ENCODE measurements at regions not wholly inside any gene's neighbourhood (a gene's known extent, or its start where the extent isn't known, plus 50 kb on each side); places are given as distances from the start of the nearest gene placed in this dataset.

DNA sequence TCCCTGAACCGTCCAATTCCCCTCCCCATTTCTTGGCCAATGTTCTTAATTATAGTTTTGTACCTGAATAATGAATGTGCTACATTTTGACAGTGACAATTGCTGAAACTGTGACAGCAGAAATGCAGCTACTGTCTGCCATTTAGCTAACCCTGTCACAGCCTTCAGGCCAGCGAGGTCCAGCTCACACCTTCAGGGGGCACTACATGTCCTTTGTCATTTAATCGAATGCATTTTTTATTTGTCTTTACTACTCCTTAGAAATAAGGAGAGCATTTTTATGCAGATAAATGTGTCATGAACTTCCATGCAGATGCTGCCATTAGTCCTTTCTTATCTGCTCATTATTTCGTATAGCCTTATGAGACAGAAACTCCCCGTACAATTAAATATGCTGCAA, 159.9 kb downstream of the MZT1 start:
- no peak overlapping the region for H3K27ac ChIP-seq
- no peaks in the 10 kb centered on the region for H3K36me3 ChIP-seq
- Mint-ChIP-seq H3K36me3 (no peaks in the 10 kb centered on the region), H3K4me1 (peaks cover 2% of the 10 kb centered on the region), H3K27ac (no peak overlapping the region), H3K9me3 (no peaks in the 10 kb centered on the region), H3K4me3 (no peak overlapping the region), H3K27me3 (ENCODE audit: insufficient read depth, low read depth) (no peaks in the 10 kb centered on the region)
- no peak overlapping the region for H3K9ac ChIP-seq
- H3K4me1 ChIP-seq: peaks cover 5% of the 10 kb centered on the region
- no peak overlapping the region for H2AFZ ChIP-seq (replicated peaks)
- no peaks in the 10 kb centered on the region for H4K20me1 ChIP-seq (ENCODE audit: low read depth)
- H3K79me2 ChIP-seq (ENCODE audit: low read depth): no peaks in the 10 kb centered on the region
- TF ChIP-seq EZH2 (IDR thresholded peaks at IDR 0.05) (no peak), EZH2phosphoT487 (IDR thresholded peaks at IDR 0.05) (no peak)
- TF ChIP-seq, protein P1, sequence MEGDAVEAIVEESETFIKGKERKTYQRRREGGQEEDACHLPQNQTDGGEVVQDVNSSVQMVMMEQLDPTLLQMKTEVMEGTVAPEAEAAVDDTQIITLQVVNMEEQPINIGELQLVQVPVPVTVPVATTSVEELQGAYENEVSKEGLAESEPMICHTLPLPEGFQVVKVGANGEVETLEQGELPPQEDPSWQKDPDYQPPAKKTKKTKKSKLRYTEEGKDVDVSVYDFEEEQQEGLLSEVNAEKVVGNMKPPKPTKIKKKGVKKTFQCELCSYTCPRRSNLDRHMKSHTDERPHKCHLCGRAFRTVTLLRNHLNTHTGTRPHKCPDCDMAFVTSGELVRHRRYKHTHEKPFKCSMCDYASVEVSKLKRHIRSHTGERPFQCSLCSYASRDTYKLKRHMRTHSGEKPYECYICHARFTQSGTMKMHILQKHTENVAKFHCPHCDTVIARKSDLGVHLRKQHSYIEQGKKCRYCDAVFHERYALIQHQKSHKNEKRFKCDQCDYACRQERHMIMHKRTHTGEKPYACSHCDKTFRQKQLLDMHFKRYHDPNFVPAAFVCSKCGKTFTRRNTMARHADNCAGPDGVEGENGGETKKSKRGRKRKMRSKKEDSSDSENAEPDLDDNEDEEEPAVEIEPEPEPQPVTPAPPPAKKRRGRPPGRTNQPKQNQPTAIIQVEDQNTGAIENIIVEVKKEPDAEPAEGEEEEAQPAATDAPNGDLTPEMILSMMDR (IDR thresholded peaks at IDR 0.05): peak; percentile 31
- H3K9me3 ChIP-seq (ENCODE audit: low read depth): no peaks in the 10 kb centered on the region
- no peak overlapping the region for H3K4me3 ChIP-seq
- no peak for DNase-seq (ENCODE audit: low spot score)
- no peaks in the 10 kb centered on the region for H3F3A ChIP-seq (ENCODE audit: low read depth)
- H3K27me3 ChIP-seq: no peaks in the 10 kb centered on the region
- H3K4me2 ChIP-seq: no peak overlapping the region

- no peaks in the 10 kb centered on the region for H3K36me3 ChIP-seq
- DNase-seq (ENCODE audit: low spot score): no peak
- Mint-ChIP-seq H3K9me3 (no peaks in the 10 kb centered on the region), H3K36me3 (no peaks in the 10 kb centered on the region), H3K27ac (no peak overlapping the region), H3K4me1 (peaks cover 1% of the 10 kb centered on the region), H3K4me3 (no peak overlapping the region), H3K27me3 (ENCODE audit: insufficient read depth, low read depth) (no peaks in the 10 kb centered on the region)
- H3K4me1 ChIP-seq: peaks cover 3% of the 10 kb centered on the region
- no peak overlapping the region for H3K4me2 ChIP-seq
- no peaks in the 10 kb centered on the region for H3F3A ChIP-seq (ENCODE audit: low read depth)
- TF ChIP-seq EZH2 (IDR thresholded peaks at IDR 0.05): no peak
- no peak for TF ChIP-seq EZH2phosphoT487 (IDR thresholded peaks at IDR 0.05)
- TF ChIP-seq, protein P1 (IDR thresholded peaks at IDR 0.05): no peak
- H3K9me3 ChIP-seq (ENCODE audit: low read depth): no peaks in the 10 kb centered on the region
- no peak overlapping the region for H3K27ac ChIP-seq
- no peak overlapping the region for H2AFZ ChIP-seq (replicated peaks)
- no peak overlapping the region for H3K4me3 ChIP-seq
- H4K20me1 ChIP-seq (ENCODE audit: low read depth): no peaks in the 10 kb centered on the region
- no peaks in the 10 kb centered on the region for H3K79me2 ChIP-seq (ENCODE audit: low read depth)
- no peak overlapping the region for H3K9ac ChIP-seq
- H3K27me3 ChIP-seq: no peaks in the 10 kb centered on the region
Measured at GRCh38 chr13:72566526-72566925, 160.9 kb downstream of the MZT1 start.

GRCh38 chr13:72565893-72566292, 161.5 kb downstream of the MZT1 start:
- Histone ChIP-seq H2AFZ (replicated peaks) (no peak overlapping the region), H3K79me2 (ENCODE audit: low read depth) (no peaks in the 10 kb centered on the region), H4K20me1 (ENCODE audit: low read depth) (no peaks in the 10 kb centered on the region), H3K27me3 (no peaks in the 10 kb centered on the region), H3K4me3 (no peak overlapping the region), H3K4me2 (no peak overlapping the region), H3K9me3 (ENCODE audit: low read depth) (no peaks in the 10 kb centered on the region), H3K27ac (no peak overlapping the region), H3K4me1 (no peaks in the 10 kb centered on the region), H3K9ac (no peak overlapping the region), H3F3A (ENCODE audit: low read depth) (no peaks in the 10 kb centered on the region), H3K36me3 (no peaks in the 10 kb centered on the region)
- no peaks in the 10 kb centered on the region for H3K36me3 Mint-ChIP-seq
- no peak overlapping the region for H3K4me3 Mint-ChIP-seq
- no peak for TF ChIP-seq EZH2phosphoT487 (IDR thresholded peaks at IDR 0.05)
- TF ChIP-seq, protein P1 (IDR thresholded peaks at IDR 0.05): peak; percentile 90
- no peaks in the 10 kb centered on the region for H3K27me3 Mint-ChIP-seq (ENCODE audit: insufficient read depth, low read depth)
- no peaks in the 10 kb centered on the region for H3K9me3 Mint-ChIP-seq
- DNase-seq (ENCODE audit: low spot score): peak; percentile 65
- no peaks in the 10 kb centered on the region for H3K4me1 Mint-ChIP-seq
- no peak overlapping the region for H3K27ac Mint-ChIP-seq

GRCh38 chr13:72562686-72563085, 164.7 kb downstream of the MZT1 start:
- no peaks in the 10 kb centered on the region for H4K20me1 ChIP-seq (ENCODE audit: low read depth)
- TF ChIP-seq, protein P1 (IDR thresholded peaks at IDR 0.05): no peak
- TF ChIP-seq EZH2phosphoT487 (IDR thresholded peaks at IDR 0.05): no peak
- no peak for TF ChIP-seq EZH2 (IDR thresholded peaks at IDR 0.05)

More at GRCh38 chr13:72562686-72563085, 164.7 kb downstream of the MZT1 start:
- Histone ChIP-seq H2AFZ (replicated peaks) (no peak overlapping the region), H3K27me3 (no peaks in the 10 kb centered on the region), H3K4me2 (no peak overlapping the region), H3K9ac (no peak overlapping the region), H3K9me3 (ENCODE audit: low read depth) (no peaks in the 10 kb centered on the region), H3K4me3 (no peak overlapping the region), H3K36me3 (no peaks in the 10 kb centered on the region), H3K79me2 (ENCODE audit: low read depth) (no peaks in the 10 kb centered on the region), H3K27ac (no peak overlapping the region), H3K4me1 (no peaks in the 10 kb centered on the region), H3F3A (ENCODE audit: low read depth) (no peaks in the 10 kb centered on the region)
- DNase-seq (ENCODE audit: low spot score): no peak
- H3K4me3 Mint-ChIP-seq: no peak overlapping the region
- no peaks in the 10 kb centered on the region for H3K27me3 Mint-ChIP-seq (ENCODE audit: insufficient read depth, low read depth)
- no peak overlapping the region for H3K27ac Mint-ChIP-seq
- no peaks in the 10 kb centered on the region for H3K9me3 Mint-ChIP-seq
- no peaks in the 10 kb centered on the region for H3K4me1 Mint-ChIP-seq
- H3K36me3 Mint-ChIP-seq: no peaks in the 10 kb centered on the region
